NT2/D1 (cell line): ENCODE measurements at regions not wholly inside any gene's neighbourhood (a gene's known extent, or its start where the extent isn't known, plus 50 kb on each side); places are given as distances from the start of the nearest gene placed in this dataset.
"Not testable (repeated sequence)": the region's sequence is repeated elsewhere in the genome, so short reads cannot be mapped to it uniquely, and the experiment has no call there.

ENCODE experiments used
- DNase-seq: peaks from one replicate; pipeline ENCODE4 v3.0.0-alpha.2; 2011; ENCODE audit warnings: low read depth, low spot score
- H3K27me3 ChIP-seq: 2 replicates; pipeline ENCODE4 v1.6.0; 2011; ENCODE audit warnings: mild to moderate bottlenecking; ENCODE audit not compliant: insufficient read length, insufficient read depth
- H3K36me3 ChIP-seq: 2 replicates; pipeline ENCODE4 v1.6.1; 2011; ENCODE audit warnings: mild to moderate bottlenecking, low read length, mixed read lengths; ENCODE audit not compliant: insufficient read depth, insufficient read length
- H3K4me1 ChIP-seq: 2 replicates; pipeline ENCODE4 v1.5.1; 2011; ENCODE audit not compliant: insufficient read depth, insufficient read length
- H3K4me3 ChIP-seq: 2 replicates; pipeline ENCODE4 v1.5.1; 2011; ENCODE audit warnings: low read depth; ENCODE audit not compliant: insufficient read length
- H3K9ac ChIP-seq: 2 replicates; pipeline ENCODE4 v1.6.0; 2011; ENCODE audit warnings: low read depth; ENCODE audit not compliant: insufficient read length
- H3K9me3 ChIP-seq: 2 replicates; pipeline ENCODE4 v1.5.1; 2011; ENCODE audit warnings: mild to moderate bottlenecking, low read length; ENCODE audit not compliant: insufficient read depth
- SUZ12 ChIP-seq: IDR thresholded peaks from 2 replicates; pipeline ENCODE4 v1.6.1; 2011; ENCODE audit not compliant: insufficient read length, insufficient read depth; ENCODE audit errors: extremely low read depth
- YY1 ChIP-seq: IDR thresholded peaks from 2 replicates; pipeline ENCODE4 v1.6.1; 2011; ENCODE audit not compliant: insufficient read length, insufficient read depth
- ZNF274 ChIP-seq: IDR thresholded peaks from 2 replicates; pipeline ENCODE4 v1.6.1; 2011; ENCODE audit warnings: mild to moderate bottlenecking, low read depth, low read length

DNA sequence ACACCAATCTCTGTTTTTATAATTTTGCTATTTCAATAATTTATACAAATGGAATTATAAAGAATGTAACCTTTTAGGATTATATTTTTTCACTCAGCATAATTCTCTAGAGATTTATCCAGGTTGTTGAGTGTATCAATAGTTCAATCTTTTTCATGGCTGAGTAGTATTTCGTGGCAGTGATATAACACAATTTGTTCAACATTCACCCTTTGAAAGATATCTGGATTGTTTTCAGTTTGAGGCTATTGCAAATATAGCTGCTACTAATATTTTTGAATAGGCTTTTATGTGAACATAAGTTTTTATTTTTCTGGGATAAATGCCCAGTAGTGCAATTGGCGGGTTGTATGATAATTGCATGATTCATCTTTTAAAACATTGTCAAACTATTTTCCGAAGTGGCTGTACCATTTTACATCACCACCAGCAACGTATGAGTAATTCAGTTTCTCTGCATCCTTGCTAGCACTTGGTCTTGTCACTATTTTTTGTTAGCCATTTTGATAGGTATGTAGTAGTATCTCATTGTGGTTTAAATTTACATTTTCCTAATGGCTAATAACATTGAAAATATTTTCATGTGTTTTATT is 55.6 kb upstream of the ABCD3 start:
- no peak for TF ChIP-seq ZNF274
- TF ChIP-seq YY1 = no peak
- TF ChIP-seq SUZ12 = no peak
- Histone ChIP-seq H3K4me3 (no peak overlapping the region), H3K9ac (no peak overlapping the region), H3K27me3 (no peaks in the 10 kb centered on the region), H3K36me3 (no peaks in the 10 kb centered on the region), H3K9me3 (peaks cover 9% of the 10 kb centered on the region), H3K4me1 (no peaks in the 10 kb centered on the region)
- DNase-seq = no peak

DNA sequence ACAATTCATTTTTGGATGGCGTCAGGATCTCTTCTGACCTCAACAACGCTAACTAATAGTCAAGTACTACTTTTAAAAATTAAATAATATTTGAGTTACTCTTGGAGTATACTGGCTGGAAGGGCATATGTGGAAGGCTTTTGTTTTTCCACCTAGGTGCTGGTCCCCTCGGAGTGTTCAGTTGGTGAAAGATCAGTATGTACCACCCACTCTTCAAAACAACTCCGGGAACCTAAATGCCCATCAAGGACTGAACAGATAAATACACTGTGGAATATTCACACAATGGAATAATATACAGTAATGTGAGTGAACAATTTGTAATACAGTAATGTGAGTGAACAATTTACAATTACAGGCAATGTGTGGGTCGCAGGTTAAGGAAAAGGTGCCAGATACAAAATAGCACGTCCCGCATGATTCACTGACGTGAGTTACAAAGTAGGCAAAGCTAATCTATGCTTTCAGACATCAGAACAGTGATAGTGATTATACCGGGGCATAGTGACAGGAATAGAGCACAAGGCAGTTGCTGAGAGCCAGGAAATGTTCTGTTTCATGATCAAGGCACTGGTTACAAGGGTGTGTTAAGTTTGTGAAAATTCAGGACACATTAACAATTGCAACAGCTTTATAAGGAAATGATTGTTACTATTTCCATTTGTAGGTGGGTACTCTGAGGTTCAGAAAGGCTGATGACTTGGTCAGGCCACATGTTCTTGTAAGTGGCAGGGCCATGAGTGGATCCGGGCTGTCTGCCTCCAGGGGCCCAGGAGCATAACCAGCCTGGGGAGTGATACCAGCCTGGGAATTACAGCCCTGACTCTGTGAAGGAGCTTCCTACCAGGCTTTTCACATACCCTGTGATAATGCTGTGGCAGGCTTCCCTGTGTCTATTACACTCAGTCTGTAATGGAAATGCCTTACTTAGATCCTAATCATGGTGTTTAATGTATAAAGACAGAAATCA is 59.3 kb upstream of the ABCD3 start:
- no peak overlapping the region for H3K9ac ChIP-seq
- no peaks in the 10 kb centered on the region for H3K27me3 ChIP-seq
- no peaks in the 10 kb centered on the region for H3K4me1 ChIP-seq
- H3K4me3 ChIP-seq = no peak overlapping the region
- H3K36me3 ChIP-seq = no peaks in the 10 kb centered on the region
- no peak for DNase-seq
- TF ChIP-seq SUZ12 = no peak
- TF ChIP-seq YY1 = no peak
- H3K9me3 ChIP-seq = peaks cover 9% of the 10 kb centered on the region

DNA sequence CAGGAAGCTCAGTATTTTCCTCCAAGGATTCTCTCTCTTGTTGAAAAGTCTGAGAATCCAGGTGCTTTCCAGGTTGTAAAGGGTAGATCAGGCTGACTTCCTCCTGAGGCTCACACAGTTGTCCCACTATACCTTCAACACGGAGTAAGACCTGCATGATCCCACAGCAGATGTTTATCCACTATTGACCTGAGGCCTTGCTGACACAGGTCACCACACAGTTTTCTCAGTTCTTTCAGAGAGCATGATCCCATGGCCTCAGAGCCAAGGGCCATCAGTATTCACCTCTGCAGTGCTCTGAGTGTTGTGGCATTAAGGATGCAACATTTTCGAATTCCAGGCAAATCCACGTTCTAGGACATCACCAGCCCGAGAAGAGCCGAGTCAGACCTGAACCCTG is 60.5 kb upstream of the ABCD3 start:
- Histone ChIP-seq H3K4me1 (no peaks in the 10 kb centered on the region), H3K27me3 (no peaks in the 10 kb centered on the region), H3K4me3 (no peak overlapping the region), H3K9me3 (peaks cover 6% of the 10 kb centered on the region), H3K36me3 (no peaks in the 10 kb centered on the region), H3K9ac (no peak overlapping the region)
- TF ChIP-seq ZNF274 (no peak), SUZ12 (no peak), YY1 (no peak)
- no peak for DNase-seq

DNA sequence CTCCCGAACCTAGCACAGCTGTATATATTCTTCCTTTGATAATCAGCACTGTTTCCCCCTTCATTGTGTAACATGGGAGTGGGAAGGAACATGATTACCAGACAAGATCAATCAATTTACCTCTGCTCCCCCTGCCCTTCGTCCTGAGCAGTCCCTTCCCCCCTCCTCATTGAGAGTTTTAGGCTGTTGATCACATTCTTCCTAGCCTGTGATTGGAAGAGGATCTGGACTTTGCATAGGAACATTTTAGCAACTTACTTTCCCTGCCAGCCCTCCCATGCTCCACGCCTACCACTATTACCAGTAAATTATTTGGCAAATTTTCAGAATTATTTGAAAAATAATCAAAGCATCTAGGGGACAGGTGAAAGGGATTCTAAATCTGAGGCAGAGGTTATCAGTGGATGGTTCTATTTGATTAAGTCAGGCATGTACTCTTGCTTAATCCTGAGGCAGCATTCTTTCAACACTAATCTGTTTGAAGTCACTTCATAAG is 62.7 kb upstream of the ABCD3 start:
- Histone ChIP-seq H3K27me3 (no peaks in the 10 kb centered on the region), H3K9me3 (no peaks in the 10 kb centered on the region), H3K4me3 (no peak overlapping the region), H3K9ac (no peak overlapping the region), H3K4me1 (no peaks in the 10 kb centered on the region), H3K36me3 (no peaks in the 10 kb centered on the region)
- no peak for DNase-seq
- TF ChIP-seq ZNF274 (no peak), YY1 (no peak), SUZ12 (no peak)

DNA sequence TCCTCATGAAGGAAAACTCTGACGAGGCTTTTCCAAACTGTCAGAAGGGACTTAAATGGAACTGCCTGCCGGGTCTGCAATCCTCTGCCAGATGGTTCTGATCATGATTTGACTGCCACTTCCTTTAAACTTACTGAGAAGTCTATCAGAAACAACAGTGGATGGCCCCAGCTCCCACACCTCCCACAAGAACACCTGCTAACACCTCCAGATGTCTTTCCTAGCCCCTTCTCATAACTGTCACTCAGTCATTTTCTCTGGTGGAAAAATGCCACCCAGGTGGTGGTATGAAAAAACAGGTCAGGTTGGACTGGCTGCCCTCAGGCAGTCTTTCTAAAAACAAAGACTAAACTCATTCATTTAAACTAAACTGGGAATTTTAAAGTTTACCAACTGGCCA is 66.7 kb upstream of the ABCD3 start:
- Histone ChIP-seq H3K9me3 (no peaks in the 10 kb centered on the region), H3K36me3 (no peaks in the 10 kb centered on the region), H3K4me1 (no peaks in the 10 kb centered on the region), H3K27me3 (no peaks in the 10 kb centered on the region), H3K4me3 (no peak overlapping the region), H3K9ac (no peak overlapping the region)
- DNase-seq = no peak
- TF ChIP-seq YY1 (no peak), SUZ12 (no peak), ZNF274 (no peak)

DNA sequence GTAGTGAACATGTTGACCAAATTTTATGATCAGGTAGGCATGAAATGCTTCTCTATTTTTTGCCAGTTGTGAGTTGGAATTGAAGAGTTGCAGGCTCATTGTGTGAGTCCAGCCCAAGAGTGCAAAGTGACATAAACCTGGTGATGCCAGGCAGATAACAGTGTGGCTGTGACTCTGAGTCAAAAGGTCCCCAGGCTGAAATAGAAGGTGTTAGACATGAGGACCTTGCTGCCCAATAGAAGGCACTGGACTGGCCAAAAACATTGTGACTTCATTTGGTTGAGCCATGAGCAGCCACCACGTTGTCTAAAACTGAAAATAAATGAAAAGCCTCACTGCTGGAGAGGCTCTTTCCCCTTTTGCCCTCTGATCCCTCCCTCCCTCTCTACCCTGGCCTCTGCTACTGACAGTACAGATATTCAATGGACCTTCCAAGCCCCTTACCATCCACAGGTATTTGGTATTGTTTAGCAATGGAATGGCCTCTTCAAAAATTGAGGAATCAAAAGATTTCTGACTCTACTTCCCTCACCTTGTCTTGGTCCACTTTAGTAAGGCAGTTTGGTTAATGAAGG is 67.8 kb upstream of the ABCD3 start:
- Histone ChIP-seq H3K4me3 (no peak overlapping the region), H3K9ac (no peak overlapping the region), H3K9me3 (no peaks in the 10 kb centered on the region), H3K36me3 (no peaks in the 10 kb centered on the region), H3K4me1 (no peaks in the 10 kb centered on the region), H3K27me3 (no peaks in the 10 kb centered on the region)
- DNase-seq = no peak
- TF ChIP-seq ZNF274 (no peak), YY1 (no peak), SUZ12 (no peak)

DNA sequence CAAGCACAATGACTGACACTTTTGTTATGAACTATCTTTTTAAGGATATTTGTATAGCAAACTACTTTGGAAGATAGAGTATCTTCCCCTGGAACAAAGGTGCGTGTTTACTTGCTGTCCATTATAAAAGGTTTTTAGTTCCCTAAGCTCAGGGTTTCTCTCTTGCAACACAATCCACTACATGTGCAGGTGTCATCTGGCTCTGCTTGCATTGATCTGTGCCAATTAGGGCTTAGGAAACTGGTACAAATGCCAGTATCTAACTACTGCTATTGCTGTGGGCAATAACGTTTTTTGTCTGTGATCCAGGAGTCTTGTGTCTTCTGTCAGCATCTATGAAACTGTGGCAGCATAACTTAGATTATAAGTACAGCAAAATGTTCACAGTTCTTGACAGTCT is 68.3 kb upstream of the ABCD3 start:
- Histone ChIP-seq H3K4me3 (no peak overlapping the region), H3K9ac (no peak overlapping the region), H3K27me3 (no peaks in the 10 kb centered on the region), H3K4me1 (no peaks in the 10 kb centered on the region), H3K9me3 (no peaks in the 10 kb centered on the region), H3K36me3 (no peaks in the 10 kb centered on the region)
- TF ChIP-seq YY1 (no peak), SUZ12 (no peak), ZNF274 (no peak)
- no peak for DNase-seq

DNA sequence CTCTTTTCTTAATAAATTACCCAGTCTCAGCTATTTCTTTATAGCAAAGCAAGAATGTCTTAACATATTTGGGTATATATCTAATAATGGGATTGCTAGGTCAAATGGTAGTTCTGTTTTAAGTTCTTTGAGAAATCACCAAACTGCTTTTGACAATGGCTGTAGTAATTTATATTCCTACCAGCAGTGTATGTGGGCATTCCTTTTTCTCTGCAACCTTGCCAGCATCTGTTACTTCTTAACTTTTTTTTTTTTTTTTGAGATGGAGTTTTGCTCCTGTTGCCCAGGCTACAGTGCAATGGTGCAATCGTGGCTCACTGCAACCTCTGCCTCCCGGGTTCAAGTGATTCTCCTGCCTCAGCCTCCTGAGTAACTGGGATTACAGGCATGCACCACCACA is 69.8 kb upstream of the ABCD3 start:
- not testable (repeated sequence) for H3K36me3 ChIP-seq, H3K4me3 ChIP-seq, H3K4me1 ChIP-seq, DNase-seq, H3K27me3 ChIP-seq, H3K9me3 ChIP-seq, H3K9ac ChIP-seq
